MCF 10A (cell line): ENCODE measurements at regions not wholly inside any gene's neighbourhood (a gene's known extent, or its start where the extent isn't known, plus 50 kb on each side); places are given as distances from the start of the nearest gene placed in this dataset.

Source experiments
- BruUV-seq: library from RNA; stranded (reverse); fragments of 400-500 nt; replicated peaks from 2 replicates; lab custom pipeline; 2021; lab: Mats Ljungman, UMichigan
- CTCF ChIA-PET: fragments of 300-600 bp; sonication (Branson Sonifier 250); formaldehyde crosslinking; extraction: SDS; loops from one replicate; lab custom pipeline; 2021; ENCODE audit warnings: antibody characterized with exemption, inconsistent platforms; lab: Yijun Ruan, JAX
- POLR2A ChIA-PET: fragments of 300-600, 350-650 bp; sonication (Branson Sonifier 250); formaldehyde crosslinking; extraction: SDS; loops from one replicate; lab custom pipeline; 2020; ENCODE audit warnings: antibody characterized with exemption, inconsistent platforms; lab: Yijun Ruan, JAX
- DNase-seq: peaks from one replicate; pipeline ENCODE4 v3.0.0-alpha.2; 2018; ENCODE audit not compliant: unreplicated experiment
- H3K27ac Mint-ChIP-seq: one replicate; pipeline ENCODE4 v1.8.0; 2022; ENCODE audit warnings: mild to moderate bottlenecking, low read depth, mixed read lengths; ENCODE audit not compliant: unreplicated experiment
- H3K27me3 Mint-ChIP-seq: one replicate; pipeline ENCODE4 v1.8.0; 2022; ENCODE audit warnings: mixed read lengths; ENCODE audit not compliant: insufficient read depth, unreplicated experiment
- H3K36me3 Mint-ChIP-seq: one replicate; pipeline ENCODE4 v1.8.0; 2022; ENCODE audit warnings: mild to moderate bottlenecking, moderate library complexity, mixed read lengths; ENCODE audit not compliant: insufficient read depth, unreplicated experiment
- H3K4me1 Mint-ChIP-seq: one replicate; pipeline ENCODE4 v1.8.0; 2022; ENCODE audit warnings: mixed read lengths; ENCODE audit not compliant: insufficient read depth, unreplicated experiment
- H3K4me3 Mint-ChIP-seq: one replicate; pipeline ENCODE4 v1.8.0; 2022; ENCODE audit warnings: mild to moderate bottlenecking, moderate library complexity, mixed read lengths; ENCODE audit not compliant: unreplicated experiment
- H3K9me3 Mint-ChIP-seq: one replicate; pipeline ENCODE4 v1.8.0; 2022; ENCODE audit warnings: mixed read lengths; ENCODE audit not compliant: unreplicated experiment
- intact Hi-C: fragments of 100-400 bp; cut with micrococcal nuclease; formaldehyde crosslinking; loops from 2 replicates; pipeline ENCODE4 v1.14.1; 2022
- TF ChIP-seq, protein P1 (sequence below): fragments of 200-600 bp; IDR thresholded peaks from one replicate; pipeline ENCODE4 v1.8.0; 2022; ENCODE audit warnings: antibody characterized with exemption, mild to moderate bottlenecking; ENCODE audit not compliant: unreplicated experiment

DNA sequence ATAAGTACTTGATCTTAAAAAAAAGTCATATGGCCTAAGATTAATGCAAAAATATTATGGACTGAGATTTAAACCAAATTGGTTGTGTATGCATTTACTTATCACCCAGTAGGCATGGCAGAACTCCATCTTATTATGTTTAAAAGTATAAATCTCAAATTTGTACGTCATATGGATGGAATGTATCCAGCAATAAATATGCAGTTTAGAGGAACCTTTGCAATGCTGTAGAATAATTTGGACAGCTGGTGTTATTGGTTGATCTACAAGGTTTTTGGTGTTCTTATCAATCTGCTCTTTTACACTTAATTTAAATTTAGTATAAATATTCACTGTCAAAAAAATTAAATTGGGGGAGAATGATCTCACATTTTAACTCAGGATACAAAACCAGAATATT is 640.2 kb downstream of the SATB2 start:
- intact Hi-C loops = no loop called here
- DNase-seq = no peak
- H3K27me3 Mint-ChIP-seq = no peaks in the 10 kb centered on the region
- H3K36me3 Mint-ChIP-seq = no peaks in the 10 kb centered on the region
- no peak overlapping the region for H3K4me3 Mint-ChIP-seq
- no TSS peak for BruUV-seq
- ChIA-PET POLR2A (no interaction called here), CTCF (no interaction called here)
- TF ChIP-seq, protein P1, sequence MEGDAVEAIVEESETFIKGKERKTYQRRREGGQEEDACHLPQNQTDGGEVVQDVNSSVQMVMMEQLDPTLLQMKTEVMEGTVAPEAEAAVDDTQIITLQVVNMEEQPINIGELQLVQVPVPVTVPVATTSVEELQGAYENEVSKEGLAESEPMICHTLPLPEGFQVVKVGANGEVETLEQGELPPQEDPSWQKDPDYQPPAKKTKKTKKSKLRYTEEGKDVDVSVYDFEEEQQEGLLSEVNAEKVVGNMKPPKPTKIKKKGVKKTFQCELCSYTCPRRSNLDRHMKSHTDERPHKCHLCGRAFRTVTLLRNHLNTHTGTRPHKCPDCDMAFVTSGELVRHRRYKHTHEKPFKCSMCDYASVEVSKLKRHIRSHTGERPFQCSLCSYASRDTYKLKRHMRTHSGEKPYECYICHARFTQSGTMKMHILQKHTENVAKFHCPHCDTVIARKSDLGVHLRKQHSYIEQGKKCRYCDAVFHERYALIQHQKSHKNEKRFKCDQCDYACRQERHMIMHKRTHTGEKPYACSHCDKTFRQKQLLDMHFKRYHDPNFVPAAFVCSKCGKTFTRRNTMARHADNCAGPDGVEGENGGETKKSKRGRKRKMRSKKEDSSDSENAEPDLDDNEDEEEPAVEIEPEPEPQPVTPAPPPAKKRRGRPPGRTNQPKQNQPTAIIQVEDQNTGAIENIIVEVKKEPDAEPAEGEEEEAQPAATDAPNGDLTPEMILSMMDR = no peak
- no peaks in the 10 kb centered on the region for H3K9me3 Mint-ChIP-seq
- H3K27ac Mint-ChIP-seq = no peak overlapping the region
- no peaks in the 10 kb centered on the region for H3K4me1 Mint-ChIP-seq

DNA sequence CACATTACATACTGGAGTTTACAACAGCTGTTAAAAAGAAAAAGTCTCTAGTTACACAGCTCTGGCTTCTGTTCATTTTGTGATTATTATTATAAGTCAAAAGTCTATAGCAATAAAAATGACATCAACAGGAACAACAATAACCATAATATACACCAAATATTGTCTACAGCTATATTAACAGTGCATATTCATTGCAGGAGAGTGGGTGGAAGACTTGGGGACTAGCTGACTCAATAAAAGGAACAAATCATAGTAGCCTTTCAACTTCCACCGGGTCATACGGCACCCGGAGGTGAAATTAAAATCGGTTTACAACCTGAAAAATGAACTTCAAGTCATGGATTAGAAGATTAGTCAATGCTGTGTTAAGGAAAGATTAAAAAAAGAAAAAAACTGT is 642.1 kb downstream of the SATB2 start:
- BruUV-seq = no TSS peak
- ChIA-PET CTCF (no interaction called here), POLR2A (no interaction called here)
- TF ChIP-seq, protein P1 = no peak
- no peaks in the 10 kb centered on the region for H3K36me3 Mint-ChIP-seq
- no peak overlapping the region for H3K4me3 Mint-ChIP-seq
- no peak overlapping the region for H3K27ac Mint-ChIP-seq
- DNase-seq = no peak
- H3K4me1 Mint-ChIP-seq = no peaks in the 10 kb centered on the region
- no peaks in the 10 kb centered on the region for H3K9me3 Mint-ChIP-seq
- intact Hi-C loops = no loop called here
- peaks cover 8% of the 10 kb centered on the region for H3K27me3 Mint-ChIP-seq

DNA sequence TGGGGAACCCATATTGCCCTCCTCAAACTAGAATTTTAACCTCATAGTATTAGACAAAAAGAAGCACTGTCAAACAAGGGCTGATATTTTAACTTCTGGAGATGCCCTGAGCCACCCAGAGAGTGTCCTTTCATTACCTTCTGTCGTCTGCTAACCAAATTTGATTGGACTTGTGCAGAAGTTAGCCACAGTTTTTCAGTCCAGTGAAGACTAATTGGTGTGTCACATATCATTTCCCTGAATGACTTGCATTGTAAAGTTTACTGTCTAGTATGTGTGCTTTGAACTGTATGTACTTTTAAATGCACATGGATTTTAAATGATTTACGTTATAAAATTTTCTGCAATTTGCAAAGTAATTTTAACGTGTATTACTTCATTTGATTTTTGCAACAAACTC is 646.5 kb downstream of the SATB2 start:
- ChIA-PET POLR2A (no interaction called here), CTCF (no interaction called here)
- Mint-ChIP-seq H3K9me3 (no peaks in the 10 kb centered on the region), H3K4me1 (no peaks in the 10 kb centered on the region), H3K4me3 (no peak overlapping the region), H3K27ac (no peak overlapping the region), H3K27me3 (peaks cover 15% of the 10 kb centered on the region), H3K36me3 (no peaks in the 10 kb centered on the region)
- intact Hi-C loops = no loop called here
- BruUV-seq = no TSS peak
- TF ChIP-seq, protein P1 = no peak
- no peak for DNase-seq

DNA sequence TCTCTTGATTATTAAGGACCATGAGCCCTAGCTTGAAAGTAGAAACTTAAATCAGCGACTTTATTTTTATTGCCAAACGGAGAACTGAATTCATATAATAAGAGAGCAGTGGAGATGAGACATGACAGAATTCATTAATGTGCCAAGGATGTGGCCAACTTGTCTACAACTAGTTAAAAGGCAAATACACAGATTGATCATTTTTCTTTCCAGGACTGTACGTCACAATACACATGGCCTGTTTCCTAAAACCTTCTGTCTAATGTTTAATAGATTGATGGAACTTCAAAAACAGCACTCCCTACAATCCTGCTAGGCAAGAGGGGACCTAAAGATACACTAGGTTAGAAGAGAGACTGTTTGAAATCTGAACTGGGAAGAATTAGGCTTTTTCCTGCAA is 647.8 kb downstream of the SATB2 start:
- no TSS peak for BruUV-seq
- H3K27me3 Mint-ChIP-seq = peaks cover 24% of the 10 kb centered on the region
- CTCF ChIA-PET = interaction anchor here (1.1 kb wide), 1 partner anchor 497 kb away, joined by 4 read pairs; no protein-coding TSS in a partner anchor

More for the DNA sequence above, 647.8 kb downstream of the SATB2 start:
- Mint-ChIP-seq H3K36me3 (no peaks in the 10 kb centered on the region), H3K4me1 (no peaks in the 10 kb centered on the region), H3K27ac (no peak overlapping the region), H3K9me3 (no peaks in the 10 kb centered on the region), H3K4me3 (no peak overlapping the region)
- intact Hi-C loops = no loop called here
- TF ChIP-seq, protein P1 = no peak
- POLR2A ChIA-PET = no interaction called here
- DNase-seq = no peak
